Large intestine (tissue), 3 donors: ENCODE measurements at regions not wholly inside any gene's neighbourhood (a gene's known extent, or its start where the extent isn't known, plus 50 kb on each side); places are given as distances from the start of the nearest gene placed in this dataset.

Source experiments
- DNase-seq, 2 donors: peaks; one replicate each; pipeline versions ENCODE4 v3.0.0 to v3.0.0-alpha.2; 2013
- H3K27ac ChIP-seq: one replicate; pipeline ENCODE4 v1.5.1; 2013; ENCODE audit warnings: low read length
- H3K27me3 ChIP-seq: 2 replicates; pipeline ENCODE4 v1.6.1; 2013; ENCODE audit warnings: low read length; ENCODE audit not compliant: control insufficient read depth, insufficient read depth
- H3K36me3 ChIP-seq: 2 replicates; pipeline ENCODE4 v1.6.1; 2013; ENCODE audit warnings: low read length; ENCODE audit not compliant: control insufficient read depth, insufficient read depth
- H3K4me1 ChIP-seq: one replicate; pipeline ENCODE4 v1.6.1; 2013; ENCODE audit warnings: low read length; ENCODE audit not compliant: control insufficient read depth, insufficient read depth
- H3K4me3 ChIP-seq: one replicate; pipeline ENCODE4 v1.5.1; 2013; ENCODE audit warnings: low read length
- H3K9me3 ChIP-seq: one replicate; pipeline ENCODE4 v1.6.1; 2013; ENCODE audit warnings: mild to moderate bottlenecking, low read depth, low read length, moderate library complexity; ENCODE audit not compliant: control insufficient read depth
- WGBS: methylation state at CpG from one replicate; pipeline ENCODE4 v1.1.5; 2013; ENCODE audit warnings: low lambda C conversion rate; ENCODE audit not compliant: insufficient coverage; 5-methylcytosine and 5-hydroxymethylcytosine counted together

- no peak for DNase-seq
- H3K27me3 ChIP-seq: peaks cover 15% of the 10 kb centered on the region
- no peak overlapping the region for H3K4me3 ChIP-seq
- H3K27ac ChIP-seq: no peak overlapping the region
- H3K9me3 ChIP-seq: no peaks in the 10 kb centered on the region
- H3K4me1 ChIP-seq: no peaks in the 10 kb centered on the region
- WGBS: 82% methylated on average over 2 of the region's 6 CpGs
- H3K36me3 ChIP-seq: no peaks in the 10 kb centered on the region
Measured at GRCh38 chr12:127284021-127284420, 982.9 kb upstream of the TMEM132C start.

- H3K4me1 ChIP-seq: no peaks in the 10 kb centered on the region
- H3K9me3 ChIP-seq: no peaks in the 10 kb centered on the region
- peaks cover 12% of the 10 kb centered on the region for H3K27me3 ChIP-seq
- 40% methylated on average over 1 of the region's 3 CpGs for WGBS
- H3K27ac ChIP-seq: no peak overlapping the region
- H3K4me3 ChIP-seq: no peak overlapping the region
- DNase-seq: no peak
- no peaks in the 10 kb centered on the region for H3K36me3 ChIP-seq
Measured at GRCh38 chr12:127284870-127285431, 982.0 kb upstream of the TMEM132C start.

- Histone ChIP-seq H3K4me1 (no peaks in the 10 kb centered on the region), H3K9me3 (no peaks in the 10 kb centered on the region), H3K4me3 (no peak overlapping the region), H3K27me3 (peaks cover 12% of the 10 kb centered on the region), H3K27ac (no peak overlapping the region), H3K36me3 (no peaks in the 10 kb centered on the region)
- DNase-seq: no peak
- WGBS: 80% methylated on average over 1 of the region's 3 CpGs
Measured at GRCh38 chr12:127286281-127286680, 980.7 kb upstream of the TMEM132C start.

- Histone ChIP-seq H3K4me3 (no peak overlapping the region), H3K4me1 (no peaks in the 10 kb centered on the region), H3K27me3 (peaks cover 5% of the 10 kb centered on the region), H3K36me3 (no peaks in the 10 kb centered on the region), H3K9me3 (no peaks in the 10 kb centered on the region), H3K27ac (no peak overlapping the region)
- DNase-seq: no peak
- WGBS: no CpG with 5 or more reads among the region's 11 CpGs
Measured at GRCh38 chr12:127287256-127287655, 979.7 kb upstream of the TMEM132C start.

GRCh38 chr12:127290251-127290650, 976.7 kb upstream of the TMEM132C start:
- H3K27me3 ChIP-seq: no peaks in the 10 kb centered on the region
- no peak overlapping the region for H3K4me3 ChIP-seq
- no peak overlapping the region for H3K27ac ChIP-seq
- no peaks in the 10 kb centered on the region for H3K9me3 ChIP-seq
- H3K36me3 ChIP-seq: no peaks in the 10 kb centered on the region
- no CpG with 5 or more reads among the region's 5 CpGs for WGBS
- no peaks in the 10 kb centered on the region for H3K4me1 ChIP-seq
- DNase-seq: no peak

- Histone ChIP-seq H3K36me3 (no peaks in the 10 kb centered on the region), H3K4me3 (no peak overlapping the region), H3K27me3 (no peaks in the 10 kb centered on the region), H3K9me3 (no peaks in the 10 kb centered on the region), H3K27ac (no peak overlapping the region), H3K4me1 (no peaks in the 10 kb centered on the region)
- WGBS: no CpG with 5 or more reads among the region's 6 CpGs
- DNase-seq: no peak
Measured at GRCh38 chr12:127292736-127293135, 974.2 kb upstream of the TMEM132C start.

GRCh38 chr12:127293507-127294310, 973.3 kb upstream of the TMEM132C start:
- no peaks in the 10 kb centered on the region for H3K27me3 ChIP-seq
- H3K27ac ChIP-seq: no peak overlapping the region
- no CpG with 5 or more reads among the region's 13 CpGs for WGBS
- no peaks in the 10 kb centered on the region for H3K4me1 ChIP-seq
- H3K4me3 ChIP-seq: no peak overlapping the region
- no peaks in the 10 kb centered on the region for H3K9me3 ChIP-seq
- H3K36me3 ChIP-seq: no peaks in the 10 kb centered on the region
- DNase-seq: peak; percentile 13 to 29

- no peak overlapping the region for H3K4me3 ChIP-seq
- no peaks in the 10 kb centered on the region for H3K36me3 ChIP-seq
- no peak overlapping the region for H3K27ac ChIP-seq
- no peaks in the 10 kb centered on the region for H3K4me1 ChIP-seq
- no peaks in the 10 kb centered on the region for H3K9me3 ChIP-seq
- no CpG with 5 or more reads among the region's 6 CpGs for WGBS
- H3K27me3 ChIP-seq: no peaks in the 10 kb centered on the region
- DNase-seq: no peak
Measured at GRCh38 chr12:127294651-127295210, 972.2 kb upstream of the TMEM132C start.

- no peaks in the 10 kb centered on the region for H3K9me3 ChIP-seq
- no peak overlapping the region for H3K4me3 ChIP-seq
- H3K27me3 ChIP-seq: no peaks in the 10 kb centered on the region
- WGBS: no CpG with 5 or more reads among the region's 2 CpGs
- no peak overlapping the region for H3K27ac ChIP-seq
- H3K4me1 ChIP-seq: no peaks in the 10 kb centered on the region
- no peak for DNase-seq
- no peaks in the 10 kb centered on the region for H3K36me3 ChIP-seq
Measured at GRCh38 chr12:127295630-127296029, 971.3 kb upstream of the TMEM132C start.

GRCh38 chr12:127296591-127296990, 970.4 kb upstream of the TMEM132C start:
- no peaks in the 10 kb centered on the region for H3K9me3 ChIP-seq
- 100% methylated on average over 1 of the region's 10 CpGs for whole genome bisulfite sequencing

More at GRCh38 chr12:127296591-127296990, 970.4 kb upstream of the TMEM132C start:
- H3K27ac ChIP-seq: no peak overlapping the region
- H3K4me1 ChIP-seq: no peaks in the 10 kb centered on the region
- H3K4me3 ChIP-seq: no peak overlapping the region
- no peak for DNase-seq
- H3K36me3 ChIP-seq: no peaks in the 10 kb centered on the region
- no peaks in the 10 kb centered on the region for H3K27me3 ChIP-seq
